NCI-H2081 (cell line): ENCODE measurements at regions not wholly inside any gene's neighbourhood (a gene's known extent, or its start where the extent isn't known, plus 50 kb on each side); places are given as distances from the start of the nearest gene placed in this dataset.
A peak's percentile ranks its signal among the peaks of the same experiment; 100 is the strongest.

Experiments
- DNase-seq, 2 experiments: peaks; one replicate each; lab custom pipeline; 2025; lab: John Stamatoyannopoulos, UW

GRCh38 chr1:59243550-59243949 is 53.3 kb upstream of the FGGY start:
- peak; percentile 5 to 62 for DNase-seq

GRCh38 chr1:59243978-59244377 is 52.9 kb upstream of the FGGY start:
- no peak for DNase-seq

GRCh38 chr1:59244891-59245290 is 52.0 kb upstream of the FGGY start:
- DNase-seq, result no peak
